Upper lobe of left lung (tissue), 6 donors: ENCODE measurements at regions not wholly inside any gene's neighbourhood (a gene's known extent, or its start where the extent isn't known, plus 50 kb on each side); places are given as distances from the start of the nearest gene placed in this dataset.

ENCODE experiments used
- ATAC-seq, 2 donors: fragments of 200-7000 bp; cut with Tn5 transposase; one replicate each; pipeline ENCODE4 v1.9.1; 2022; ENCODE audit warnings: mild to moderate bottlenecking in 2 of 2, moderate library complexity in 2 of 2; ENCODE audit not compliant: low FRiP score in 2 of 2
- DNase-seq, 2 donors: peaks; one replicate each; pipeline ENCODE4 v3.0.0-alpha.2; 2019 to 2020
- H3K27ac ChIP-seq, 4 donors: fragments of 200-600 bp; sonication (generic); one replicate each; pipeline ENCODE4 v1.5.1; 2016 to 2019
- H3K27me3 ChIP-seq, 4 donors: fragments of 200-600 bp; sonication (generic); one replicate each; pipeline ENCODE4 v1.5.1; 2017 to 2019
- H3K36me3 ChIP-seq, 4 donors: fragments of 200-600 bp; sonication (generic); one replicate each; pipeline ENCODE4 v1.5.1; 2016 to 2019
- H3K4me1 ChIP-seq, 4 donors: fragments of 200-600 bp; sonication (generic); one replicate each; pipeline ENCODE4 v1.5.1; 2018 to 2019
- H3K4me3 ChIP-seq, 4 donors: fragments of 200-600 bp; sonication (generic); one replicate each; pipeline ENCODE4 v1.5.1; 2017 to 2019; ENCODE audit warnings: mild to moderate bottlenecking in 2 of 4, moderate library complexity in 1 of 4
- H3K9me3 ChIP-seq, 4 donors: fragments of 200-600 bp; sonication (generic); one replicate each; pipeline ENCODE4 v1.5.1; 2018 to 2019
- EP300 ChIP-seq, 4 donors: sonication (generic); formaldehyde crosslinking; IDR thresholded peaks; one replicate each; pipeline ENCODE4 v1.5.1; 2017; ENCODE audit warnings: antibody characterized with exemption in 4 of 4, control low read depth in 2 of 4
- POLR2A ChIP-seq, 4 donors: fragments of 450-650 bp; IDR thresholded peaks; one replicate each; pipeline ENCODE4 v1.5.1; 2016 to 2017; ENCODE audit warnings: antibody characterized with exemption in 4 of 4, mild to moderate bottlenecking in 2 of 4
- POLR2AphosphoS5 ChIP-seq, 2 donors: sonication (generic); formaldehyde crosslinking; IDR thresholded peaks; one replicate each; pipeline ENCODE4 v1.5.1; 2017; ENCODE audit warnings: antibody characterized with exemption in 2 of 2
- WGBS, 2 donors: methylation state at CpG; one replicate each; pipeline ENCODE4 v1.1.5; 2017 to 2018; 5-methylcytosine and 5-hydroxymethylcytosine counted together
- TF ChIP-seq, protein P1 (sequence below), 6 experiments: fragments of 450-650 bp in 4 of 6; fragments of 200-600 bp in 2 of 6; sonication (generic) in 2 of 6; IDR thresholded peaks; one replicate each; pipeline ENCODE4 v1.5.1; 2016 to 2019; ENCODE audit warnings: antibody characterized with exemption in 6 of 6
- donor health status: DM: no; HTN: no; CAD: no; lungs with moderate emphysema.
- donor health status: DM: no; HTN: yes; CAD: no; lungs with severe emphysema.

DNA sequence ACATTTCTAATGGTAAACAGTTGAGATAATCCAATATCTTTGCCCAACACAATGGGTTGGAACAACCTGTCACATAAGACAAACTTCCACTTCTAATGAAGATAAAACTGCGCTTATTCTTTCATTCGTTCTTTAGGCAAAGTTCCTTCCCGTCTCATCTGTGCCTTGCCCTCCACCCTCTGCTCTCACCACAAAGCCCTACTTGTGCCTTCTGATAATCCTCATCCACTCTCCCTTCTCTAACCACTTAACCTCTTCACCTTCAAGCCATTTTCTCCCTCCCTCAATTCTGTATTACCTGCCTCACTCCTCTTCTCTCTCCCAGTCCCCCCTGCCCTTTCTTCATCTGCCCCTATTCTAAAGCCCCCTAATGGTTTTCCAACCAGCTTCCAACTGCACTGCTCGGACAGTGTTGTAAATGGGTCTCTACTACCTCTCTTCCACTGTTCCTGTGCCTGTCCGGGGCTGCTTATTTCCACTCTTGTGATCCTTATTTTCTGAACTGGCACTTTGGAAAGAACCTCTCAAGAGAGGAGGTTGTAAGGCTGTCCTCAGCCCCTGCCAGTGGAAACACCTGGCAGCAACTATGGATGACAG, 62.9 kb upstream of the MYB start:
- no peak for ATAC-seq
- Histone ChIP-seq H3K4me1 (no peaks in the 10 kb centered on the region), H3K36me3 (no peaks in the 10 kb centered on the region), H3K9me3 (no peaks in the 10 kb centered on the region), H3K4me3 (no peak overlapping the region), H3K27ac (no peak overlapping the region), H3K27me3 (no peaks in the 10 kb centered on the region)
- 79 to 83% methylated on average over 5 of the region's 5 CpGs for WGBS, 2 donors
- DNase-seq = no peak
- no peak for TF ChIP-seq POLR2A (IDR thresholded peaks at IDR 0.05)
- TF ChIP-seq POLR2AphosphoS5 (IDR thresholded peaks at IDR 0.05) = no peak
- no peak for TF ChIP-seq EP300 (IDR thresholded peaks at IDR 0.05)
- TF ChIP-seq, protein P1, sequence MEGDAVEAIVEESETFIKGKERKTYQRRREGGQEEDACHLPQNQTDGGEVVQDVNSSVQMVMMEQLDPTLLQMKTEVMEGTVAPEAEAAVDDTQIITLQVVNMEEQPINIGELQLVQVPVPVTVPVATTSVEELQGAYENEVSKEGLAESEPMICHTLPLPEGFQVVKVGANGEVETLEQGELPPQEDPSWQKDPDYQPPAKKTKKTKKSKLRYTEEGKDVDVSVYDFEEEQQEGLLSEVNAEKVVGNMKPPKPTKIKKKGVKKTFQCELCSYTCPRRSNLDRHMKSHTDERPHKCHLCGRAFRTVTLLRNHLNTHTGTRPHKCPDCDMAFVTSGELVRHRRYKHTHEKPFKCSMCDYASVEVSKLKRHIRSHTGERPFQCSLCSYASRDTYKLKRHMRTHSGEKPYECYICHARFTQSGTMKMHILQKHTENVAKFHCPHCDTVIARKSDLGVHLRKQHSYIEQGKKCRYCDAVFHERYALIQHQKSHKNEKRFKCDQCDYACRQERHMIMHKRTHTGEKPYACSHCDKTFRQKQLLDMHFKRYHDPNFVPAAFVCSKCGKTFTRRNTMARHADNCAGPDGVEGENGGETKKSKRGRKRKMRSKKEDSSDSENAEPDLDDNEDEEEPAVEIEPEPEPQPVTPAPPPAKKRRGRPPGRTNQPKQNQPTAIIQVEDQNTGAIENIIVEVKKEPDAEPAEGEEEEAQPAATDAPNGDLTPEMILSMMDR (IDR thresholded peaks at IDR 0.05) = no peak

DNA sequence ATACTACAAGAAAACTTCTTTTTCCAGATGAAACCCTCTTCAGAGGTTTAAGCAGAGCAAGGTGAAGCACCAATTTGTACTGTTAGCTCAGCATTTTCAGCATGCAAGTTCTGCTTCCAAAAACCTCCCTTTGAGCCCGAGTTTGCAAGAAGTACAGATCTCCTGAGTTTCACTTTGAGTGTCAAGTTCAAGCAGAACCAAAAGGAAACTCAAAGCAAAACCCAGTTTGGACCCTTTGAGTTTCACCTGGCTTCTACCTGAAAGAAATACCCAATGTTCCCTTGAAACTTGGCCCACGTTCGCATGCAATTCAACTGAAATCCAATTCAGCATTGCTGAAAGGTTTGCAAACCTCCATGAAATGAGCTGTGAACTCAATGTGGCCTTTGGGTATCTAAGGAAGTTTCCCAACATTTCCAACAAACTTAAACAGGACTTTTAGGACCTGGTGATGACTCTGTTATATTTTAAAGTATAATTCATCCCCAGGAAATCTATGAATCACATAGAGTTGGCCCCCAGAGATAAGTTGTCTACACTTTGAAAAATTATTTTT, 62.9 kb upstream of the HBS1L start:
- no peak for TF ChIP-seq POLR2AphosphoS5 (IDR thresholded peaks at IDR 0.05)
- no peak for TF ChIP-seq EP300 (IDR thresholded peaks at IDR 0.05)
- TF ChIP-seq, protein P1 (IDR thresholded peaks at IDR 0.05) = no peak
- TF ChIP-seq POLR2A (IDR thresholded peaks at IDR 0.05) = no peak
- ATAC-seq (no peak), DNase-seq (no peak)
- Histone ChIP-seq H3K4me1 (no peaks in the 10 kb centered on the region), H3K9me3 (no peaks in the 10 kb centered on the region), H3K36me3 (no peaks in the 10 kb centered on the region), H3K27me3 (no peaks in the 10 kb centered on the region), H3K4me3 (no peak overlapping the region), H3K27ac (no peak overlapping the region)
- 56 to 83% methylated on average over 3 of the region's 3 CpGs for WGBS, 2 donors

DNA sequence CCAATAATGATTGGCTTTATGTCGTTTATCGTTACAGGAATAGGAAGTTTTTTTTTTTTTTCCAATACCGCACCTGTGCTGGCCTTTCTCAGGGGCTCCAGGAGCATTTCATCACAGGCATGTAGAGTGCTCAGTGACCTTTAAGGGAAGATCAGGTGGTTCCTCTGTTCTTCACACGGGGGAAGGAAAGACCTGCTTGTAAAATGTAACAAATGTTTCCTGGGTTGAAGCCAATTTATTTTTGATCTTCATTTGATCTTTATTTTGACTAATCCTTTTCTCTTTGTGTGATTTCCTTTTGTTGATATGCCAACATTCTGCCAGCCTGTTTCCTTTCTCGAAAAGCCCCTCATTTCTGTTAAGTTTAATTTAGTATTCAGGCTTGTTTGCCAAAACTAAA, 61.9 kb upstream of the HBS1L start:
- TF ChIP-seq POLR2A (IDR thresholded peaks at IDR 0.05) (no peak), POLR2AphosphoS5 (IDR thresholded peaks at IDR 0.05) (no peak), EP300 (IDR thresholded peaks at IDR 0.05) (no peak)
- TF ChIP-seq, protein P1 (IDR thresholded peaks at IDR 0.05) = no peak
- H3K27me3 ChIP-seq = no peaks in the 10 kb centered on the region
- H3K36me3 ChIP-seq = no peaks in the 10 kb centered on the region
- no peak for DNase-seq
- no peaks in the 10 kb centered on the region for H3K9me3 ChIP-seq
- 26 to 32% methylated on average over 5 of the region's 5 CpGs for WGBS, 2 donors
- H3K4me3 ChIP-seq = no peak overlapping the region
- no peak for ATAC-seq
- H3K4me1 ChIP-seq = no peaks in the 10 kb centered on the region
- no peak overlapping the region for H3K27ac ChIP-seq

DNA sequence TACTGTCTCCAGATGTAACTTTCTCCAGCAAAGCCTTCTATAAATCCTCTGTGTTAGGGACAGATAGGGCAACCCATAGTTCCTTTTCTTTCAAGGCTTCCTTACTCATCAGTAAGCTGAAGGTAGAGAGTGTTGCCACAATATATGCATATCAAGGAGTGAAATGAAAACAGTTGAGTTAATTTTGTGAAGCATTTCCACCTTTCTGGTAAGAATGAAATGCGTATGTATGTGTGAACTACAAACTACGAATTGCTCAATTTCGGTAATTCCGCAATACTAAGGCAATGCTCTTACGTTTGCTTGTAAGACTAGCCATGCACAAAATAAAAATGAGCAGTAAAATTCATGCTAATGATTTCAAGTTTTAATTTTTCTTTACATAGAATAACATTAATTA, 61.2 kb upstream of the HBS1L start:
- Histone ChIP-seq H3K27ac (no peak overlapping the region), H3K4me1 (no peaks in the 10 kb centered on the region), H3K4me3 (no peak overlapping the region), H3K36me3 (no peaks in the 10 kb centered on the region), H3K27me3 (no peaks in the 10 kb centered on the region), H3K9me3 (no peaks in the 10 kb centered on the region)
- TF ChIP-seq, protein P1 (IDR thresholded peaks at IDR 0.05) = no peak
- TF ChIP-seq POLR2A (IDR thresholded peaks at IDR 0.05) (no peak), POLR2AphosphoS5 (IDR thresholded peaks at IDR 0.05) (no peak), EP300 (IDR thresholded peaks at IDR 0.05) (no peak)
- no peak for ATAC-seq
- DNase-seq = no peak
- 70 to 71% methylated on average over 5 of the region's 5 CpGs for WGBS, 2 donors

DNA sequence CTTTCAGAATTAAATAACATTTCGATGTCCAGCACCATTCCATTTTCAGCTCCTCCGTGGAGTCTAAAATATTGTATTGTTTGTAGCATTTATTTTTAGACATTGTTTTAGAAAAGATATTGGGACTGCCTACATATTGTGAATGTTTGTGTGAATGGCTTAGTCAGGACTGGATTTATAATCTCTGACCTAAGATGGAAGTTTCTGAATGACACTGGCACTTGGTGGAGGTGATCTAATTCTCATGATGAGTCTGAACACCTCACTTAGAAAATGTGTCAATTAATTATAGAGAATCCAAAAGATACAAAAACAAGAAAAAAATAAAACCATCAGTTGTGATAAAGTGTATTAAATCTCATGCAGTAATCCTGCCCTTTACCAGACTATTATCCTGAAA, 60.8 kb upstream of the HBS1L start:
- TF ChIP-seq, protein P1 (IDR thresholded peaks at IDR 0.05) = no peak
- TF ChIP-seq POLR2A (IDR thresholded peaks at IDR 0.05) = no peak
- TF ChIP-seq POLR2AphosphoS5 (IDR thresholded peaks at IDR 0.05) = no peak
- TF ChIP-seq EP300 (IDR thresholded peaks at IDR 0.05) = no peak
- ATAC-seq (no peak), DNase-seq (no peak)
- Histone ChIP-seq H3K27me3 (no peaks in the 10 kb centered on the region), H3K27ac (no peak overlapping the region), H3K4me1 (no peaks in the 10 kb centered on the region), H3K4me3 (no peak overlapping the region), H3K36me3 (no peaks in the 10 kb centered on the region), H3K9me3 (no peaks in the 10 kb centered on the region)
- WGBS, 2 donors = 83 to 84% methylated on average over 2 of the region's 2 CpGs
